NCI-H2029 (cell line): ENCODE measurements at regions not wholly inside any gene's neighbourhood (a gene's known extent, or its start where the extent isn't known, plus 50 kb on each side); places are given as distances from the start of the nearest gene placed in this dataset.

Source experiments
- DNase-seq: peaks from one replicate; lab custom pipeline; 2025; lab: John Stamatoyannopoulos, UW

DNA sequence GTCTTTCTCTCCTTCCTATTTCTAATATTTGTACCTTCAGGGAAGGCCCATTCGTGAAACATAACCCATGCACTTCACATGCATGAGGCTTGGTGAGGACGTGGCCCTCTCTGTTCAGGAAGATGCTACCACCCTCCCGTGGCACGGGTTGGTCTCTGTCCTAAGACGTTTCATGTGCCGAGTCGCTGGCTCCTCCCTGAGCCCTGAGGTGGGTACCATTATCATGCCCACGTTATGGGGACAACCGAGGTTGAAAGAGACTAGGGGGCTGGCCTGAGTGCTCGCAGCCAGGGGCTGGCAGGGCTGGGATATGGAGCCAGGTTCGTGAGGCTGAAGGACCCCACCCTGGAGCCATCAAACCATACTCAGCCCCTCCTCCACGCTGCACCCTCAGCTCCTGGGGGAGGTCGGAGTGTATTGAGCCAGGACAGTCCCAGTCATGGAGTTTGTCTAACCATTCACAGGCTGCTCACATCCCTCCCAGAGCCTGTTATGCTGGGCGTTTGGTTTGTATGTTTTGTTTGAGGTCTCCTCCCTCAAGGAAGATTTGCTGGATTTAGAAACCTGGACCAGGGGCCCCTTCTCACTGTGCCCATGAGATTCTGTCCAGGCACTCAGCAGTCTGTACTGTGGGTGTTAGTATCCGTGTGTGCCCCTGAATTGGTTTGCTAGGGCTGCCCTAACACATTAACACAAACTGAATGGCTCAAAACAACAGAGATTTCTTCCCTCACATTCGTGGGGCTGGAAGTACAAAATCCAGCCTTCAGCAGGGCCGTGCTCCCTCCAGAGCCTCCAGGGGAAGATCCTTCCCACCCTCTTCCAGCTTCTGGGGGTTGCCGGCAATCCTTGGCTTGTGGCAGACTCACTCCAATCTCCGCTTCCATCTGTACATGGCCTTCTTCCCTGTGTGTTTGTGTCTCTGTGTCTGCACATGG is 88.3 kb downstream of the ANKRD60 start:
- DNase-seq: no peak

DNA sequence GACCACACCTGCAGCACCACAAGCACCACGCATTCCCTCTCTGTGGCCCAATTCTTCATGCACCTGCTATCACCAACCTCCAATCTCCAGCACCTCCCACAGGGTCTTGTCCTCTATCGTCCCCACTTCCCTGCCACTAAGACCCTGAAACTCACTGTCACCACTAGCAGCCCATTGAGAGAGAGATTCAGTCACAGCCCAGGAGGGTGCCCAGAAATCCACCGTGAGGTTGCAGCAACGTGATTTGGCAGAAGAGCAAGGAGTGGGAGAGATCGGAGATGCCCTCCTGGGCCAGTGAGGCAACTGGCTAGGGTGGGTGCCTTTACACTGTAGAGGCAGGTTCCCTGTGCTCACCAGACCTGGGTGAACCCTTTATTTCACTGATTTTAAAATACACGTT is 90.1 kb downstream of the ANKRD60 start:
- DNase-seq: no peak

DNA sequence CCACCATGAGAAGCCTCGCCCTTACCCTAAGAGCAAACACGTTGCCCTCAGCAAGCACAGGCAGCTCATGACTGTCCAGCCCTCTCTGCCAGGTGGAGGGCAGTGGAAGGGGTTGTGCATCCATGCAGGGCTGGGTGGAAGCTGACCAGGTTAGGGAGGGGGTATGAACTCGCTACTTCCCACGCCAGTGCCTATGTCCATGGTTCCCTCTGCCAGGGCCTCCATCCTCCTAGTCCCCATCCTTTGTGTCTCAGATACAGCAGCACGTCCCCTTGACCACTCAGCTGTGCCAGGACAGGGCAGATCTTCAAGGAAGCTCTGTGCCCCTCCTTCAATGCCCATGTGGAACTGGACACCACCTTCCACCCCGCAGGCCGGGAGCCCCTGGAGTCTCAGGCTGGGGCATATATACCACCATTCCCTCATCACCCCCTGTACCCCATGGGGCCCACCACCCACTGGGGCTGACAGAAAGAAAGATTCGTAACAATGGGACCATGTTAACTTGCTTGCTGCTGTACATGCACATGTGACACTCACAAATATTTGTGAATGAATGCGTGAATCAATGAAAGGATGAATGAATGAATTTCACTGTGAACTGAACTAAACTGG is 90.7 kb downstream of the ANKRD60 start:
- no peak for DNase-seq

DNA sequence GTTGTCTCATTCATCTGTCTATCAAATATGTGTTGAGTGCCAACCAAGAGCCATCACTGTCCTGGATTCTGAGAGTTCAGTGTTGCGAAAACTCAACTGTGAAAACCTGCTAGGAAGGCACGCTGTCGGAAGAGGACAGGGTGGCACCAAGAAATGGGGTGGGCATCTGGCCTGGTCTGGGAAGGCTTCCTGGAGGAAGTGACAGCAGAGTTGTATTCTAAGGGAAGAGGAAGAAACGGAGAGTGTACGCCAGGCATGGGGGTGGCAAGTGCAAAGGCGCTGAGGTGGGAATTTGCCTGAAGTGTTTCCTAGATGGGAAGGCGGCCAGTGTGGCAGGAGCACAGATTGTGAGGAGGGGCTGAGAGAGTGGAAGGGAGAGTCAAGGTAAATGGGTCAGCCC is 91.2 kb downstream of the ANKRD60 start:
- DNase-seq: no peak

DNA sequence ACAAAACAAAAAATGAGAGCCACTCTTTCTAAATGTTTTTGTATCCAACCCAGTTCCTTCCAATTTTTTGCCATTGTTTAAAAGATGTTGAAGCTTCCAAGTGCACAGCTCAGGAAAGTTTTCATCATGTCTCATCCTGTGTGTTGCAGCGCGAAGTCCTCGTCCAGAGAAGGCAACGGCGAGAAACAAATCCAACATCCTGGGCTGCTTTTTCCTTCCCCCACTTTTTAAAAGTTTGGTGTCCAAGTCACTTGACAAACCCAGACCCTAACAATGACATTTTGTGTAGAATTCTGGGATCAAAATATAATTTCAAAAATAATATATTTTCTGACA is 92.3 kb downstream of the ANKRD60 start:
- no peak for DNase-seq

DNA sequence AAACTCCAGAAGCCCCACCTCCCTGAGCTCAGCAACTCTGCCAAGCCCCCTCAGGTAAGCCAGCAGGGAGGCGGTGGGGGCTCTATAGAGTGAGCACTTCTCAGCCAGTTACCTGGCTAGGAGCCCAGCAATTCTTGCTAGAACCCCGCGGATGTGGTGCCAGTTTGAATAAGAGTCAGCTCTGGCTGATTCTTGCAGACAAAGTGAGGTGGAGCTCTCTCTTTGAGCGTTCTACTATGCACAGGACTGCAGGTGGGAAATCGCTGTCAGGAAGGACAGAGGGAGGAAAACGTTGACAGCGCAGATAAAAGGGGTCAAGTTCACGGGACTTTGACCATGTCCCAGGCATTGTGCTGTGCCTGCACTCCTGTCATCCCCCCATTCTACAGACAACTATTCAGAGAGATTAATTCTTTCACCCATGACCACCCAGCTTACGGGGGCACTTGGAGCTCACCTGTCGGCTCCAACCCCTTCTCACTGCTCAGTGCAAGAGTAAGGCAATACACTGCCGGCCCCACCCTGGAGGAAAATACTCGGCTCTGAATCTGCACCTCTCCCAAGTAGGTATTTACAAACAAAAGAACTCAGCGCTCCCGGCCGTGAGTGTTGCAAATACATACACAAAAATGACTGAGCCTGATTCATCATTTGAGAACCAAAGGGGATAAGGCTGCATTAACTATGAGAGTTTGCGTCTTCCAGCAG is 92.9 kb downstream of the ANKRD60 start:
- peak; percentile 7 for DNase-seq

DNA sequence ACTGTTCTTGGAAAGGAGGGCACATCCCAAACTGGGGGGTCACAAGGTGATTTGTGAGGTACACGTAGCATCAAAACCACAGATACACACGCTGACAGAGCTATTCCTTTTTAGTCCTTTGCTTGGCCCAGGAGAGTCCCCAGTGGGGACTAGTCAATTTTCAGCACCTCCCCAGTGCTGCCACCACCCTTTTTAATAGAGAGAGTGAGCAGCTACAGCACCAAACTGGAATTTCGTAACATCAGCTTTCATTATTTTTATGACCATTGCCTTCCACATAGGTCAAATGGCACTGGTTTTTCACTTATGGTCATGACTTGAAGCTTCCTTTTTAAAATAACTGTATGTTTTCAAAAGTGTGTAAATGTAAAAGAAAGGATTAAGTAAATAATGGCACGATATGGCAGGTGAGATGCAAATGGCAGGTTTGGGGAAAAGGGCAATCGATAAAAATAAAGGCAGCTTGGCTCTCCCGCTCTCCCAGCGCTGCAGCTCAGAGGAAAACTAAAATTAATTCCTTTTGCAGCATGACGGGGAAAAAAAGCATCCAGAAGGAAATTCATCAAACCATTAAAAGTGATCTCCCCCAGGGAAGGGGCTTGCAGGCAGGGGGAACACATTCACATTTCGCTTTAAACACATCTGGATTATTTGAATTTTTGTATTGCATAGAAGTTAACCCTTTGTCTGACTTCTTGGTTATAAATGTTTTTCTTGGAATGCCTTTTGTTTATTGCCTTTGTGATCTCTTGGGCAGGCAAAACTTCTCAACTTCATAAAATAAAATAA is 95.2 kb downstream of the ANKRD60 start:
- no peak for DNase-seq

DNA sequence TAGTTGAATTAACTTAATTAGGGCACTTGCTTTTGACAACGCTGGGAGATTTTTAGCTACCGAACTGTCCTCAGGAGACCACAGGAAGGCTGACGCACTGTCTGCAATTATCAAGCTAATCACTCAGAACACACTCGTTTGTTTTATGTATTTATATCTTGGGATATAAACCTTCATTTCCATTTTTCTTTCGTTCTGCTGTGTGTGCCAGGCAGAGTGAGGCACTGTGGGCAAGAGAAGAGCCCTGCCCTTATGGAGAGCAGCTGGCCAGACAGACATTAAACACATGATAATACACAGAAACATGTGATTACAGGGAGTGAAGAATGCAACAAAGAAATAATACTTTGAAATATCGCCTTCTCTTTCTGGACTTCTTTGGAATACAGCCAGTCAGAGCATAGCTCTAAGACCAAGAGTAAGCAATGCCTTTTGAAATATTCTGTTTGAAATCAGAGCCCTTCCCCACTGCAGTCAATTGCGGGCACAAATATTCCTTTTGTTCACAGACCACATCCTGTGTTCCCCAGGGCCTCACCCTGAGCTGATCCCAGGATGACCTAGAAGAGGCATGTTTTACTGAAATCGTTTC is 96.8 kb downstream of the ANKRD60 start:
- DNase-seq: peak; percentile 78

DNA sequence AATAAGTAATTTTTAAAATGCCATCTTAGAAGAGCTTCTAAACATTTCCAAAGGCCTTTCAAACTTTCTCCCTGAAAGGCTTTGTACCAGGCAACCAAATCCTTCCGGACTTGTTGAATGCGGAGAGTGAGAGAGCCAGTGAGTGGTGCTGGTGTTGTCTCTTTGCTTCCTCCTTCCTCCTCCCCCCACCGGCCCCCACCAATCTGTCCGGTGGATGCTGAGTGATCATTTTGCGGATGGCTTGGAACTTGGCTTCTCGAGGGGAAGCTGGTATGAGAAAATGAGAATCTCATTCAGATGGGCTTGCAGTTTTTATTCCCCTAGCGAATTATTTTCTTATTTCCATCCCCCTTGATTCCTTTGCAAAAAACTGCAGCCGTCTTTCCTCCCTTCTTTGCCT is 97.3 kb downstream of the ANKRD60 start:
- DNase-seq: peak; percentile 67

DNA sequence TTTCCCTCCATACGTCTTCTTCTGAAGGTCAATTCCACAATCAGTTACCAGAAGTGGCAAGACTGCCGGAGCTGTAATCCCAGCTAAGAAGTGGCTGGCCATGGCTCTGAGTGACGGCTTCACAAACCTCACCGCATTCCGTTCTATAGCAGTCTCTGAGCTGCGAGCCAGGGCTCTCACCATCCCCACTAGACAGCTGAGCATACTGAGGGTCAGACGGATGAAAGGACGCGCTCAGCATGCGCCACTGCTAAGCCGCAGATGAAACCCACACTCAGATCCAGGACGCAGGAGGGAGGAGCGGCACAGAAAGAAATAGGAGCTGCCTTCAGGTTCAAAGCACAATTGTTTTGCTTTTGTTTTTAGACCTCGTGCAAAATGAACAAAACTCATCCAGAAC is 97.9 kb downstream of the ANKRD60 start:
- peak; percentile 6 for DNase-seq

DNA sequence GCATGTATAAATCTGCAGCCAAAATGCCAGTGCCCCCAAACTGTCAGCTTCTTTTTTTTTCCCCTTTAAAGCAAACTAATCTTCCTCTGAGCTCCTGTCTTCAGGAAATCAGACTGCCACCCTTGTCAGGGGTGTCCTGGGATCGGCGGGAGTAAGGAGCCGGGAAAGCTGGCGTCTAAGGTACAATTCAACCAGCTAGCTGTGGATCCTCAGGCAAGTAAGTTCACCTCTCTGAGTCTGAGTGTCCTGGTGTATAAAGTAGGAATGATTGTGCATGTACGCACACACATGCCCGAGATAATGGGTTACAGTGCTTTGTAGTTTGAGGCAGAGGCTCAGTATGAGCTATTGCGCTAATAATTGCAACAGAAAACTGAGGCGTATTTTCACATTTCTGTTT is 98.3 kb downstream of the ANKRD60 start:
- DNase-seq: no peak

DNA sequence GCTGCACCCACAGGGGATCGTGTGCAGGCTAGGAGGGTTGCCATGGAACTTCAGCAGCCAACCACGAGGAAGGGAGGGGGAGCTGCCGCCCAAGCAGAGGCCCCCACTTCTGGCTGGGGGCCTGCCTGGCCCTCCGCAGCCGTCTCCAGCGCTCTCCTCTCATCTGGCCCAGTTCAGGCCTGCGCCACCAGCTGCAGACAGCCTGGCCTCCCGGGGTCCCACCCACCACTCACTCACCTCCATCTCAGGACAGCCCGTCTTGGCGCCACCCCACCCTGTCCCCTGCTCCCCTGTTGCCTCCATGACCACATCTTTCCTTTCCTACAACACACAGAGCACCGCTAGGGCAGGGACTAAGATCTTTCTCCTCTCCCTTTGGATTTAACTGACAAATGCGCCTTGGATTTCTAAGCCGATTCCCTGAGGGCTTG is 98.7 kb downstream of the ANKRD60 start:
- DNase-seq: no peak

DNA sequence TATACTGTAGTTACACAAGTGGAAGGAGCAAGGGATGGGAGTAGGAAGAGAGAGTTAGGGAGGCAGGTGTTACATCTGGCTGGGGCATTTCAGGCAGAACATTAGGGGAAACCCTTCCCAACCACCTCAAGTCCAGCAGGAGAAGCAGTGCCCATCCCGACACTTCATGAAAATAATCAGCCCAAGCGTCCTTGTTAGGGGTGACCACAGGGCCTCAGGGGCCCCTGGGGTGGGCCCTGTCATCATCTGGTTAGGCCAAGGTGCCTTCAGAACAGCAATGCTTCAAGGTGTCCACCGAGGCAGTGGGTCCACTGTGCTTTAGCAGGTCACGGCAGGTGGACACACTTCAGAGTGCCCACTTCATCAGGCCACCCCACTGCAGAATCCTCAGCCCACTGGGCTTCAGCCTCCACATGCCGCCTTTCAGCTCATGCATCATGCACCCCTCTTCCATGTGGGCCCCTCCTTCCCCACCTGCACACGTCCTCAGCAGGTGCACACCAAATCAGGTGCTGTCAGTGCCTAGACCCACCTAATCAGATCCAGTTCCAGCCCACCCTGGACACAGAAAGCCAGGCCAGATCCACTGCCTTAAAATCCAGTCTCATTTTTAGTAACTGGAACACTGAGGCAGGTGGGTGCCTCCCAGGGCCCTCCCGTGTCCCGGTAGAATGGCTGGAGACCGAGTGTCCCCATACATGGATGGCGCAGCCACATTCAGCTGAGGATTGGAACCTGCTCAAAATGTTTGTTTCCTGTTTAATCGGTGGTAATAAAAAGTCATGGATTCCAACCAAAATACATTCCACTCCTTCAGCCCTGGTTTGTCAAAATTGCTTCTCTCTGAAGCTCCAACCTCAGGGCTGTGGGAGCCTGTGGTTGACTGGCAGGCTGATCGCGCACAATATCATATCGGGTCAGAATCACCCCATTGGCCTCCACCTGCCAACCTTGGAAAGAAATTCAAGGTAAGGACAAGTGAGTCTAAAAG is 99.5 kb downstream of the ANKRD60 start:
- no peak for DNase-seq

DNA sequence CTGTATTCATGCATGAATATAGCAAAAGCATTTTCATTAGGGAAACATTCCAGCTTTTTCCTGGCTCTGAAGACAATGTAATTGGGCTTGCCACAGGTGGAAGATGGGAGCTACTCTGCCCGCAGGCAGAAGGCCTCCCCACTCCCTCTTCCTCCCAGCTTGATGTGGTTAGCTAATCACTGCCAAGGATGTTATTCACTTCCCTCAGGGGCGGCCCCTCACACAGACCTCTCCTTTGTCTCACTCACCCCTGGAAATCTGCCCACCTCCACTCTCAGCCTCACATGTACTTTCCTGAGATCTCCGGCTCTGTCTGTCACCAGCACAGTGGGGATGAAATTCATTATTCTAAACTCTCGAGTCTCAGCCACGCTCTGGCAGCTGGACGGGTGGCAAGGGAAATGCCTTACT is 100.7 kb downstream of the ANKRD60 start:
- peak; percentile 7 for DNase-seq

DNA sequence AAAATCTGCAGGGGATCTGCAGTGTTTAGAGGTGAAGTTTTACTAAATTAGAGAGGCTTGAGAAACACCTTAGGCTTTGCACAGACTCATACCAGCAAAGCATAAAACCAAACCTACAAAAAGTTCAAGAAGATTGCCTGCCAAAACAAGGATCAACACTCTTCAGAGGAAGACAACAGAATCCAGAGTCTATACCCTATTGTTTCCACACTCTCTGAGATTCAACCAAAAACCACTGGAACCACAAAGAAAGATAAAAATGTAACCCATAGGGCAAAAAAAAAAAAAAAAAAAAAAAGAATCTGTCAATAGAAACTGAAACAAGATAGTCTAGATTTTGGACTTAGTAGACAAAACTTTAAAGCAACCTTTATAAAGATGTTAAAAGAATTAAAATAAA is 102.7 kb downstream of the ANKRD60 start:
- DNase-seq: no peak

DNA sequence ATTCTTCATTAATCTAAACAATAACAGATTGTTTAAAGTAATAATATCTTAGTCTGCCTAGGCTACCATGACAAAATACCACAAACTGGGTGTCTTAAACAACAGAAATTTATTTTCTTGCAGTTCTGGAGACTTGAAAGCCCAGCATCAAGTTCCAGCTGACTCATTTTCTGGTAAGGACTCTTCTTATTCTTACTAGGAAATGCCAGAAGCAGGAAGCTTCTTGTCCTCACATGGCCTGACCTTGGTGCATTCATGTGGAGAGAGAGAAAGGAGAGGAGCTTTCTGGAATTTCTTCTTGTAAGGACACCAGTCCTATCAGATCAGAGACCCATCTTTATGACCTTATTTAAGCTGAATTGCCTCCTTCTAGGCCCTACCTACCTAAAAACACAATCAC is 110.5 kb downstream of the ANKRD60 start:
- DNase-seq: no peak

DNA sequence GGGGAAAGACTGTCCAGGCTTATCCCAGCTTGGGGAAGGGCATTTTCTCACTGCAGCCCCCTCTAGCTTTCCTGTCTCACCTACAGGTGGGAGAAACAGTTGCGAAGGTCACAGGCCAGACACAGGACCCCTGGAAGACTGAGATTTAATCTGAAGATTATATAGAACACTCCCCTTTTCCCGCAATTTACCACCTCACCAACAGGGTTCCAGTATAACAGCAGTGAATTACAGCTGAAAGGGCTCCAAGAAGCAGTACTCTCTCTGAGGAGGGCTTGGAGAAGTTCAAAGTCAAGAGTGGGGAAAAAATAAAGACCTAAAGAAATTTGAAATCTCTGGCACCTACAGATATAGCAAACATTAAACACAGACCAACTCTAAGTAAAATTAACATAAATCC is 111.9 kb downstream of the ANKRD60 start:
- DNase-seq: no peak

DNA sequence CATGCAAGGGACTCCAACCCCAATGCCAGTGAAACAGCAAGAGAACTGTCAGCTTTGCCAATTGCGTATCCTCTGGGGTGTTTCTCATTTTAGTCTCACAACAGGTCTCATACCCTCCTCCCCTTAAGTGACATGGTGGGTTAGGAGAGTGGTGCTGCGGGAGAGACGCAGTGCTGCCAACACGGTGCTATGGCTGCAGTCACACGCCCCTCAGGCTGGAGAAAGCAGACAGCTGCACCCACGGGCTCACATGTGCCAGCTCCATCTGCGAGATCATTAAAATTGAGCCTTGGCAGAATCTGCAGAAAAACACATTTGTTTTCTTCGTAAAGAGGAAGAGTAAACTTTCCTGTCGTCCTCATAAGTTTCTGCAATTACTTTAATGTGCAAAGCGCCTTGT is 114.7 kb downstream of the ANKRD60 start:
- no peak for DNase-seq

DNA sequence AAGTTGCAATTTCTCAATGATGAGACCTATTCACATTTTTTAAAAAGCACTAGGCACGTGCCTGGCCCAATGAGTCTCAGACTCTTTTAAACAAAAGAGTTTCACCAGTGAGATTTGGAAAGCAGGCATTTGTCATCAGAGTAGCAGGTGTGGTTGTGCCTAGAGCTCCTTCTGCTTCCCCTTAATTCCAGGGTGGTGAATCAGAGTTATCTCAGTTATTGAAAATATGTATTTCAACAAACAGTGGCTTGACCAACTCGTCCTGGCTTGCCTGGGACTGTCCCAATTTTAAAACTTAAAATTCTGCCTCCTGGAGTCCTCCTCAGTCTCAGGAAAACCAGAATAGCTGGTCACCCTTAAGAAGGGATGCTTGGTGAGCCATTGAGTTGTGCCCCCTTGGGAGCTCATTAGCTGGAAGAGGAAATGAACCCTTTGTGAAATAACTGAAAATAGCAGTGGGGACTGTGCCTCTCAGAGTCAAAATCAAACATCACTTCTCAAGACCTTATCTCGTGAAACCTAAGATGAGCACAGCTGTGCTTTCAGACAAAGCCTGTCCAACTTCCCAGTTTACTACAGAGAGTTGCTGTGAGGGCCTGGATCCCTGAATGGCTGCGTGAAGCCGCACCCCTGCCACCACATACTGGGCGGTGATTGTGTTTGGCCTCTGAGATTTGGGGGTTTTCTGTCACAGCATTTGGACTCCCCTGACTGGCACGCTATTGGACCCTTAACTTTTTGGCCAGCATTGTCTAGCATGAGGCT is 116.3 kb downstream of the ANKRD60 start:
- DNase-seq: no peak
